GM18909 (cell line): ENCODE measurements at regions not wholly inside any gene's neighbourhood (a gene's known extent, or its start where the extent isn't known, plus 50 kb on each side); places are given as distances from the start of the nearest gene placed in this dataset.

Experiments used
- ATAC-seq: cut with Tn5 transposase; IDR thresholded peaks from one replicate; pipeline ENCODE4 v1.9.1; 2021; ENCODE audit warnings: mild to moderate bottlenecking; ENCODE audit not compliant: unreplicated experiment, poor library complexity

- ATAC-seq: no peak
Measured at GRCh38 chr2:129741165-129741564, 238.3 kb upstream of the RAB6C start.

GRCh38 chr2:129741623-129742022 is 237.8 kb upstream of the RAB6C start:
- no peak for ATAC-seq

GRCh38 chr2:129742415-129743180 is 236.9 kb upstream of the RAB6C start:
- ATAC-seq: no peak

DNA sequence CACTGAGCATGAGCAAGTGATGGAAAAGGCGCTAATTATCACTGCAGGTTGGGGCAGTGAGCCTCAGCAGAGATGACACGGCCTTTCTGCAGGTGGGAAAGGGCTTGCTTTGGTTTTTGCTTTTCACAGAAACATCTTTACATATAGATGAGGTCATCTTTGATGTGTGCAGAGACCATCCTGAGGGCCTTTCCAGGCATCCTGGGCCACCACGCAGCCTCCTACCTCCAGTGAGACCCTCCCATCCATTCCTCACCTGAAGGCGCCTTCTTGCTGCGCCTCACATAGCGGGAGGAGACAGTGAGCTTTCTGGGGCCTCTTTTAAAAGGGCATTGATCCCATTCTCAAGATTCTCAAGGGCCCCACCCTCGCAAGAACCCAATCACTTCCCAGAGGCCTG is 235.3 kb upstream of the RAB6C start:
- no peak for ATAC-seq

- no peak for ATAC-seq
Measured at GRCh38 chr2:129744649-129745048, 234.8 kb upstream of the RAB6C start.

- ATAC-seq: no peak
Measured at GRCh38 chr2:129747500-129748125, 231.9 kb upstream of the RAB6C start.

DNA sequence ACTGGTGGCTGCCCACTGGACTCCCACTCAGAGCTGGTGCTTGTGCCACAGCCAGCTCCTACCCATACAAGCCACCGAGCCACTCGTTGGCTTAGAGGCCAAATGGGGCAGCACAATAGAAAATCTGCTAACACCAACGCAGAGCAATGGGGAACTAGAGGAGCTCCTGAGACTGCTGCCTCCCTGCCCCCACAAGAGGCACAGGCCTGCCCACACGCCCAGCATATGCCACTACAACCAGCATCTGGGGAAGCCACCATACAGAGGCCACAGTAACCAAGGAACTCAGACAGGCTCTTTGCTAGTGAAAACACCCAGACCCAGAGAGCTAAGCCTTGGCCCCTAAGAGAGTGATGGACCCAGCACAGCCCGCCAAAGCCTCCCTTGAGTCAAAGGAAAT is 231.2 kb upstream of the RAB6C start:
- ATAC-seq: no peak

GRCh38 chr2:129748653-129749052 is 230.8 kb upstream of the RAB6C start:
- ATAC-seq: no peak

- no peak for ATAC-seq
Measured at GRCh38 chr2:129751409-129751808, 228.1 kb upstream of the RAB6C start.

- no peak for ATAC-seq
Measured at GRCh38 chr2:129752176-129752575, 227.3 kb upstream of the RAB6C start.

- no peak for ATAC-seq
Measured at GRCh38 chr2:129752686-129753085, 226.8 kb upstream of the RAB6C start.

GRCh38 chr2:129753261-129753660 is 226.2 kb upstream of the RAB6C start:
- ATAC-seq: no peak

GRCh38 chr2:129754421-129754820 is 225.0 kb upstream of the RAB6C start:
- ATAC-seq: no peak

- ATAC-seq: no peak
Measured at GRCh38 chr2:129754831-129755230, 224.6 kb upstream of the RAB6C start.

- no peak for ATAC-seq
Measured at GRCh38 chr2:129755786-129756185, 223.7 kb upstream of the RAB6C start.

- ATAC-seq: no peak
Measured at GRCh38 chr2:129756276-129756675, 223.2 kb upstream of the RAB6C start.

- ATAC-seq: no peak
Measured at GRCh38 chr2:129757366-129757914, 222.0 kb upstream of the RAB6C start.

DNA sequence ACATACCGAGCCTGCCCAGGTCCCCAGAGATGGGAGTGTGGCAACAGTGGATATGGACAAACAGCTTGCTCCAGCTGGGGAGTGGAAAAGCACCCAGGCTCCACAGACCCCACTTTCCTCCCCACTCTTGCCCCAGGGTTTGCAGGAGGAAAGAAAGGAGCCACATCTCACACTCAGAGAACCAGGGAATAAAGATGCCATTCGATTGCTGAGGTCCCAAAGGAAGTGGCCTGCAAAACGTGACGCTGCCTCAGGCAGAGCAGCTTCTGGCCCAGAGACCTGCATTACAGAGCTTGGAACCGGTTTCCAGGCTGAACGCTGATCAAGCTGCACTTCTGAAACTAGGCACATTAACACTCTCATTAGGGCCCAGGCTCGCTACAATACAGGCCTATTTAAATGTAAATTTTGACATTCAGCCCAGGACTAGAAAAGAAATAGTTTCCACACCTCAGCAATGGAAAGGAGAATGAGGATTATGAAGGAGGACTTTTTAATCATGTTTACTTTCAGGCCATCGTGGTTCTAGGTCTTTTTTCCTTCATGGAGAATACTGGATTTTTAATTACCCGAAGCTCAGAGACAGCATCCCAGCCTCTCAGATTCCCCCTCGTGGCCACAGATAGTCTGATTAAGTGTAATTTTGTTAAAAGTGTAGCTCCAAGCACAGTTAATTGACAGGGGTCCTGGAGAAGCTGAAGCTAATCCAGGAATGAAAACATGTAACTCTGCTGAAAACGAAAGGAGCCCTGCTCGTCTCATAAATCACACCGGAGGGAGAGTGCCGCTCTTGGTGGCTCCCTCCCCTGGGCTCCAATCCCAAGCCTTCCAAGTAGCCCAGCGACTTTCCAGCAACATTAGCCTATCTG is 221.3 kb upstream of the RAB6C start:
- ATAC-seq: no peak

- ATAC-seq: no peak
Measured at GRCh38 chr2:129758784-129759471, 220.5 kb upstream of the RAB6C start.

GRCh38 chr2:129759472-129760010 is 219.9 kb upstream of the RAB6C start:
- ATAC-seq: no peak
